ENCODE measurements at regions not wholly inside any gene's neighbourhood (a gene's known extent, or its start where the extent isn't known, plus 50 kb on each side); places are given as distances from the start of the nearest gene placed in this dataset.

DNA sequence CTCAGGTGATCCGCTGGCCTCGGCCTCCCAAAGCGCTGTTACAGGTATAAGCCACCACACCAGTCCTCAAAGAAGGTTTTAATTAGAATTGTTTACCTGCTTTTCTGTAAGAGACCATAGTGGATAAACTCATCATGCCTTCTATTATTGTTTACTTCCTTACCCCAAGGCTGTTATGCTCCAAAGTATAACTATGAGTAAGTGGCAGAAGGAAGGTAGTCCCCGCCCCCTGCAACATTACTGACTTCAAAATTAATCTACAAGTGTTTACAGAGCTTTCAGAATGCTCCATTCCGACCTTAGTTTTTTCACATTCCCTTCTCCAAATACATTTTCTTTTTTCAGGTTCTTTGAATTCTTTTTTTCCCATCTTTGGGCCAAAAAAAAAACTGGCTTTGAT is 480.5 kb upstream of the NOX3 start:
- no peak overlapping the region for H3K4me3 ChIP-seq (ENCODE audit: insufficient read depth in 1 of 2, low read depth in 1 of 2, low read length in 2 of 2)
- no peak overlapping the region for H2BK15ac ChIP-seq (ENCODE audit: low read depth, poor library complexity, severe bottlenecking)
- no peaks in the 10 kb centered on the region for H3K27me3 ChIP-seq (ENCODE audit: control insufficient read depth in 1 of 2, insufficient read depth in 1 of 2, low read length in 2 of 2)
- H4K91ac ChIP-seq (ENCODE audit: low read length), result no peak overlapping the region
- no peak for DNase-seq
- no peaks in the 10 kb centered on the region for H3K4me1 ChIP-seq (ENCODE audit: control insufficient read depth, insufficient read depth, low read depth, low read length)
- H3K9ac ChIP-seq (ENCODE audit: low read length), result no peak overlapping the region
- H3K9me3 ChIP-seq (ENCODE audit: control insufficient read depth, low read length), result peaks cover 74% of the 10 kb centered on the region
- H3K4ac ChIP-seq (ENCODE audit: low read depth in 1 of 2, low read length in 2 of 2), result no peak overlapping the region
- no peak overlapping the region for H2BK120ac ChIP-seq (ENCODE audit: low read depth, low read length)
- H2AK5ac ChIP-seq (ENCODE audit: low read length, severe bottlenecking), result no peak overlapping the region
- 88% methylated on average over 3 of the region's 5 CpGs for WGBS
- H3K27ac ChIP-seq (ENCODE audit: low read length, poor library complexity, severe bottlenecking), result no peak overlapping the region
- no peak overlapping the region for H3K14ac ChIP-seq (ENCODE audit: low read length in 2 of 2)
- no peak overlapping the region for H4K8ac ChIP-seq (ENCODE audit: low read length)
- H3K79me1 ChIP-seq (replicated peaks; ENCODE audit: low read length, poor library complexity, severe bottlenecking), result no peaks in the 10 kb centered on the region
- H2BK5ac ChIP-seq (ENCODE audit: low read depth, low read length, poor library complexity, severe bottlenecking), result no peak overlapping the region
- no peaks in the 10 kb centered on the region for H3K36me3 ChIP-seq (ENCODE audit: control insufficient read depth in 1 of 2, insufficient read depth in 2 of 2, low read depth in 1 of 2, low read length in 2 of 2)
- H3K23ac ChIP-seq (ENCODE audit: low read length in 2 of 2), result no peak overlapping the region
- H2BK12ac ChIP-seq (ENCODE audit: low read length in 2 of 2), result no peak overlapping the region
- no peak overlapping the region for H3K18ac ChIP-seq (ENCODE audit: low read depth in 1 of 2, low read length in 2 of 2)
- H2AFZ ChIP-seq (ENCODE audit: low read depth, low read length), result no peak overlapping the region
- no peak overlapping the region for H3K4me2 ChIP-seq (ENCODE audit: low read length, poor library complexity, severe bottlenecking)

DNA sequence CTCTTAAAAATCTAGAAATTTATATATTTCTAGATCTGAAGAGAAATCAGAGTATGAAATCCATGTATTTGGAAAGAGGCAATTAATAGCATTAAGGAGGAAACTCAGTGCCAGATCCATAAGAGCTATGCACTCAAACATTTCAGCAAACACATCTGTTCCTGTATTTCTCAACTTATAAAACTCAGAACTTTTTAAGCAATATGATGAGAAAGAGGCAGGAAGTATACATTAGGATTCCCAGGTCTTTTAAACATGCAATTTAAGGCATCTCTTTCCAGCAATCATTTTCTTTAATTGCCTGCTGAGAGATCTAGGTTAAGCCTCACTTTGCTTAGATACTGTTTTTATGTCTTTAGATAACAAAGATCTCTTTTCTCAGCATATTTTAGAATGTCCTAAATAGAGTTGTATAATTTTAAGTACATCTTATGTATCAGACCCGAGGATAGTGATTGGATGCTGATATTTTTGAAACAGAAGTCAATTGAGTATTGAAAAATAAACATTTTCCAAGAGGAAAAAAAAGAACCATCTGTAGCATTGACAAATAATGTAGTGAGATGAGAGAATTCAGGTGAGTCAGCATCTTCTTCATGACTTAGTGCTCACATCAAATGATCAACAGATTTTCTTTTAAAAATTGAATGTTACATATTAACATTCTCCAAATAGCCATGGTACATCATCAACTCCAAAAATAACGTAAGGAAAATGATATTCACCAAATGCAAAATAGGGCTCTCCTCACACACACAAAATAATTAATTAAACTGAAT is 461.4 kb upstream of the NOX3 start:
- no peak for DNase-seq
- Histone ChIP-seq H3K23ac (ENCODE audit: low read length in 2 of 2) (no peak overlapping the region), H3K9ac (ENCODE audit: low read length) (no peak overlapping the region), H2BK12ac (ENCODE audit: low read length in 2 of 2) (no peak overlapping the region), H3K9me3 (ENCODE audit: control insufficient read depth, low read length) (peaks cover 74% of the 10 kb centered on the region), H2AK5ac (ENCODE audit: low read length, severe bottlenecking) (no peak overlapping the region), H3K4me1 (ENCODE audit: control insufficient read depth, insufficient read depth, low read depth, low read length) (no peaks in the 10 kb centered on the region), H2BK15ac (ENCODE audit: low read depth, poor library complexity, severe bottlenecking) (no peak overlapping the region), H2BK5ac (ENCODE audit: low read depth, low read length, poor library complexity, severe bottlenecking) (no peak overlapping the region), H4K91ac (ENCODE audit: low read length) (no peak overlapping the region), H3K4ac (ENCODE audit: low read depth in 1 of 2, low read length in 2 of 2) (no peak overlapping the region), H3K4me3 (ENCODE audit: insufficient read depth in 1 of 2, low read depth in 1 of 2, low read length in 2 of 2) (no peak overlapping the region), H3K27ac (ENCODE audit: low read length, poor library complexity, severe bottlenecking) (no peak overlapping the region), H2BK120ac (ENCODE audit: low read depth, low read length) (no peak overlapping the region), H3K36me3 (ENCODE audit: control insufficient read depth in 1 of 2, insufficient read depth in 2 of 2, low read depth in 1 of 2, low read length in 2 of 2) (no peaks in the 10 kb centered on the region), H3K79me1 (replicated peaks; ENCODE audit: low read length, poor library complexity, severe bottlenecking) (no peaks in the 10 kb centered on the region), H3K18ac (ENCODE audit: low read depth in 1 of 2, low read length in 2 of 2) (no peak overlapping the region), H3K4me2 (ENCODE audit: low read length, poor library complexity, severe bottlenecking) (no peak overlapping the region), H2AFZ (ENCODE audit: low read depth, low read length) (no peak overlapping the region), H3K14ac (ENCODE audit: low read length in 2 of 2) (no peak overlapping the region), H3K27me3 (ENCODE audit: control insufficient read depth in 1 of 2, insufficient read depth in 1 of 2, low read length in 2 of 2) (no peaks in the 10 kb centered on the region), H4K8ac (ENCODE audit: low read length) (no peak overlapping the region)
- no CpG with 5 or more reads among the region's 2 CpGs for WGBS

DNA sequence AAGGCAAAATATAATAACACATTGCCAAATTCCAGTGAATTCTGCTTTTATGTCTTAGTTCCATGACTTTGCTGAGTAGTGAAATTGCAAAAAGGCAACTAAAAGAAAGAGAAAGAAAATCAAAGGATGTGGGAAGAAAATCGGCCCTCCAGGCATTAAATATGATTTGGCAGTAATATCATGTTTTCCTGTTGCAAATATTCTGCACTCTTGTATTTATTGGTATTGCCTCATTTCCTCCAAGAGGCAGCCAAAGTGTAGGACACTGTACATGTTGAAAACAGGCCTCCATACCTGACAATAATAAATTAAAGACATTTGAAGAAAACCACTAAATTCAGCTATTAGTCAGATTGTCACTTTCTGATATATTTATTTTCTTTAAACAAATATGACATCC is 460.0 kb upstream of the NOX3 start:
- Histone ChIP-seq H3K27me3 (ENCODE audit: control insufficient read depth in 1 of 2, insufficient read depth in 1 of 2, low read length in 2 of 2) (no peaks in the 10 kb centered on the region), H3K79me1 (replicated peaks; ENCODE audit: low read length, poor library complexity, severe bottlenecking) (no peaks in the 10 kb centered on the region), H4K91ac (ENCODE audit: low read length) (no peak overlapping the region), H2AFZ (ENCODE audit: low read depth, low read length) (no peak overlapping the region), H3K4me2 (ENCODE audit: low read length, poor library complexity, severe bottlenecking) (no peak overlapping the region), H3K27ac (ENCODE audit: low read length, poor library complexity, severe bottlenecking) (no peak overlapping the region), H3K18ac (ENCODE audit: low read depth in 1 of 2, low read length in 2 of 2) (no peak overlapping the region), H2BK120ac (ENCODE audit: low read depth, low read length) (no peak overlapping the region), H2BK5ac (ENCODE audit: low read depth, low read length, poor library complexity, severe bottlenecking) (no peak overlapping the region), H3K4me1 (ENCODE audit: control insufficient read depth, insufficient read depth, low read depth, low read length) (no peaks in the 10 kb centered on the region), H3K9ac (ENCODE audit: low read length) (no peak overlapping the region), H3K9me3 (ENCODE audit: control insufficient read depth, low read length) (peaks cover 69% of the 10 kb centered on the region), H2BK12ac (ENCODE audit: low read length in 2 of 2) (no peak overlapping the region), H3K14ac (ENCODE audit: low read length in 2 of 2) (no peak overlapping the region), H3K23ac (ENCODE audit: low read length in 2 of 2) (no peak overlapping the region), H2AK5ac (ENCODE audit: low read length, severe bottlenecking) (no peak overlapping the region), H3K4ac (ENCODE audit: low read depth in 1 of 2, low read length in 2 of 2) (no peak overlapping the region), H3K4me3 (ENCODE audit: insufficient read depth in 1 of 2, low read depth in 1 of 2, low read length in 2 of 2) (no peak overlapping the region), H4K8ac (ENCODE audit: low read length) (no peak overlapping the region), H3K36me3 (ENCODE audit: control insufficient read depth in 1 of 2, insufficient read depth in 2 of 2, low read depth in 1 of 2, low read length in 2 of 2) (no peaks in the 10 kb centered on the region), H2BK15ac (ENCODE audit: low read depth, poor library complexity, severe bottlenecking) (no peak overlapping the region)
- no peak for DNase-seq
- WGBS, result no CpG with 5 or more reads among the region's 1 CpG

DNA sequence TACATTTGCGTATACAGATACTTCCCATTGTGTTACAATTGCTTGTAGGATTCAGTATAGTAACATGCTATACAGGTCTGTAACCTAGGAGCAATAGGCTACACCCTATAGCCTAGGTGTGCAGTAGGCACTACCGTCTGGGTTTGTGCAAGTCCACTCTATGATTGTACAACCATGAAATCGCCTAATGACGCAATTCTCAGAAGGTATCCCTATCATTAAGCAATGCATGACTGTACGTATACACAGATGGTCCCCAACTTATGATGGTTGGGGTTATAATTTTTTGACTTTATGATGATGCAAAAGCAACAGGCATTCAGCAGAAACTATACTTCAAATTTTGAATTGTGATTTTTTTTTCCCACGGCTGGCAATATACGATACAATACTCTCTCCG is 458.2 kb upstream of the NOX3 start:
- no peak for DNase-seq
- H2BK15ac ChIP-seq (ENCODE audit: low read depth, poor library complexity, severe bottlenecking), result no peak overlapping the region
- H3K9me3 ChIP-seq (ENCODE audit: control insufficient read depth, low read length), result peaks cover 65% of the 10 kb centered on the region
- no peak overlapping the region for H3K4me3 ChIP-seq (ENCODE audit: insufficient read depth in 1 of 2, low read depth in 1 of 2, low read length in 2 of 2)
- H3K9ac ChIP-seq (ENCODE audit: low read length), result no peak overlapping the region
- H3K4ac ChIP-seq (ENCODE audit: low read depth in 1 of 2, low read length in 2 of 2), result no peak overlapping the region
- H2BK5ac ChIP-seq (ENCODE audit: low read depth, low read length, poor library complexity, severe bottlenecking), result no peak overlapping the region
- H3K18ac ChIP-seq (ENCODE audit: low read depth in 1 of 2, low read length in 2 of 2), result no peak overlapping the region
- no peaks in the 10 kb centered on the region for H3K36me3 ChIP-seq (ENCODE audit: control insufficient read depth in 1 of 2, insufficient read depth in 2 of 2, low read depth in 1 of 2, low read length in 2 of 2)
- H3K23ac ChIP-seq (ENCODE audit: low read length in 2 of 2), result no peak overlapping the region
- H3K4me1 ChIP-seq (ENCODE audit: control insufficient read depth, insufficient read depth, low read depth, low read length), result no peaks in the 10 kb centered on the region
- H3K4me2 ChIP-seq (ENCODE audit: low read length, poor library complexity, severe bottlenecking), result no peak overlapping the region
- WGBS, result 94% methylated on average over 4 of the region's 8 CpGs
- no peak overlapping the region for H2BK120ac ChIP-seq (ENCODE audit: low read depth, low read length)
- H4K91ac ChIP-seq (ENCODE audit: low read length), result no peak overlapping the region
- no peak overlapping the region for H4K8ac ChIP-seq (ENCODE audit: low read length)
- no peaks in the 10 kb centered on the region for H3K27me3 ChIP-seq (ENCODE audit: control insufficient read depth in 1 of 2, insufficient read depth in 1 of 2, low read length in 2 of 2)
- H2AK5ac ChIP-seq (ENCODE audit: low read length, severe bottlenecking), result no peak overlapping the region
- H3K27ac ChIP-seq (ENCODE audit: low read length, poor library complexity, severe bottlenecking), result no peak overlapping the region
- H3K14ac ChIP-seq (ENCODE audit: low read length in 2 of 2), result no peak overlapping the region
- H3K79me1 ChIP-seq (replicated peaks; ENCODE audit: low read length, poor library complexity, severe bottlenecking), result no peaks in the 10 kb centered on the region
- no peak overlapping the region for H2BK12ac ChIP-seq (ENCODE audit: low read length in 2 of 2)
- H2AFZ ChIP-seq (ENCODE audit: low read depth, low read length), result no peak overlapping the region
